MM.1S (cell line): ENCODE measurements at regions not wholly inside any gene's neighbourhood (a gene's known extent, or its start where the extent isn't known, plus 50 kb on each side); places are given as distances from the start of the nearest gene placed in this dataset.
"Not testable (repeated sequence)": the region's sequence is repeated elsewhere in the genome, so short reads cannot be mapped to it uniquely, and the experiment has no call there.

Experiments used
- DNase-seq: peaks from one replicate; pipeline ENCODE4 v3.0.0-alpha.2; 2015
- H2AFZ ChIP-seq: fragments of 300-600 bp; sonication (generic); 2 replicates; pipeline ENCODE4 v1.6.0; 2016; ENCODE audit warnings: antibody characterized with exemption, low read length
- H3F3A ChIP-seq: fragments of 300-600 bp; sonication (generic); 2 replicates; pipeline ENCODE4 v1.6.1; 2016; ENCODE audit warnings: mild to moderate bottlenecking, antibody characterized with exemption, low read length, moderate library complexity, mixed read lengths; ENCODE audit not compliant: insufficient read depth
- H3K27ac ChIP-seq: fragments of 300-600 bp; sonication (generic); 2 replicates; pipeline ENCODE4 v1.5.1; 2016; ENCODE audit warnings: mild to moderate bottlenecking, low read length
- H3K27me3 ChIP-seq: fragments of 300-600 bp; sonication (generic); replicated peaks from 2 replicates; pipeline ENCODE4 v1.6.0; 2016; ENCODE audit warnings: low read length; ENCODE audit not compliant: insufficient read depth
- H3K36me3 ChIP-seq: fragments of 300-600 bp; sonication (generic); replicated peaks from 2 replicates; pipeline ENCODE4 v1.6.1; 2016; ENCODE audit warnings: mild to moderate bottlenecking, low read length, mixed read lengths; ENCODE audit not compliant: insufficient read depth
- H3K4me1 ChIP-seq: fragments of 300-600 bp; sonication (generic); 2 replicates; pipeline ENCODE4 v1.6.1; 2016; ENCODE audit warnings: low read length, mixed read lengths
- H3K4me2 ChIP-seq: fragments of 300-600 bp; sonication (generic); 2 replicates; pipeline ENCODE4 v1.6.0; 2016; ENCODE audit warnings: low read depth, low read length
- H3K4me3 ChIP-seq: fragments of 300-600 bp; sonication (generic); 2 replicates; pipeline ENCODE4 v1.5.1; 2016; ENCODE audit warnings: low read length, mixed read lengths
- H3K79me2 ChIP-seq: fragments of 300-600 bp; sonication (generic); 2 replicates; pipeline ENCODE4 v1.6.1; 2016; ENCODE audit warnings: mixed run types, low read length, mixed read lengths
- H3K9ac ChIP-seq: fragments of 300-600 bp; sonication (generic); 2 replicates; pipeline ENCODE4 v1.6.1; 2016; ENCODE audit warnings: low read length, mixed read lengths
- H3K9me2 ChIP-seq: fragments of 300-600 bp; sonication (generic); replicated peaks from 2 replicates; pipeline ENCODE4 v1.6.1; 2016; ENCODE audit warnings: mild to moderate bottlenecking, low read length, mixed read lengths; ENCODE audit not compliant: insufficient read depth
- H3K9me3 ChIP-seq: fragments of 300-600 bp; sonication (generic); replicated peaks from 2 replicates; pipeline ENCODE4 v1.6.1; 2016; ENCODE audit warnings: mild to moderate bottlenecking, low read length, mixed read lengths; ENCODE audit not compliant: insufficient read depth
- H4K20me1 ChIP-seq: fragments of 300-600 bp; sonication (generic); 2 replicates; pipeline ENCODE4 v1.6.1; 2016; ENCODE audit warnings: mild to moderate bottlenecking, low read length, moderate library complexity, mixed read lengths; ENCODE audit not compliant: insufficient read depth
- EZH2 ChIP-seq: fragments of 300-600 bp; sonication (generic); optimal IDR thresholded peaks from 2 replicates; pipeline ENCODE3; 2017; ENCODE audit warnings: low read depth, mild to moderate bottlenecking, antibody characterized with exemption, low read length, mixed read lengths
- EZH2phosphoT487 ChIP-seq: fragments of 300-600 bp; sonication (generic); IDR thresholded peaks from 2 replicates; pipeline ENCODE4 v1.6.1; 2018; ENCODE audit warnings: antibody characterized with exemption, low read length
- TF ChIP-seq, protein P1 (sequence below): fragments of 300-600 bp; sonication (generic); IDR thresholded peaks from 2 replicates; pipeline ENCODE4 v1.5.1; 2016; ENCODE audit warnings: antibody characterized with exemption, low read length, mixed read lengths

- Histone ChIP-seq H3K36me3 (no peaks in the 10 kb centered on the region), H3K79me2 (no peaks in the 10 kb centered on the region), H3K4me1 (no peaks in the 10 kb centered on the region), H2AFZ (no peak overlapping the region), H3K4me3 (no peak overlapping the region), H3K4me2 (no peak overlapping the region), H3F3A (no peaks in the 10 kb centered on the region), H3K27me3 (no peaks in the 10 kb centered on the region), H3K27ac (no peak overlapping the region), H4K20me1 (no peaks in the 10 kb centered on the region), H3K9ac (no peak overlapping the region), H3K9me2 (no peaks in the 10 kb centered on the region), H3K9me3 (no peaks in the 10 kb centered on the region)
- TF ChIP-seq EZH2phosphoT487: no peak
- no peak for TF ChIP-seq EZH2
- TF ChIP-seq, protein P1, sequence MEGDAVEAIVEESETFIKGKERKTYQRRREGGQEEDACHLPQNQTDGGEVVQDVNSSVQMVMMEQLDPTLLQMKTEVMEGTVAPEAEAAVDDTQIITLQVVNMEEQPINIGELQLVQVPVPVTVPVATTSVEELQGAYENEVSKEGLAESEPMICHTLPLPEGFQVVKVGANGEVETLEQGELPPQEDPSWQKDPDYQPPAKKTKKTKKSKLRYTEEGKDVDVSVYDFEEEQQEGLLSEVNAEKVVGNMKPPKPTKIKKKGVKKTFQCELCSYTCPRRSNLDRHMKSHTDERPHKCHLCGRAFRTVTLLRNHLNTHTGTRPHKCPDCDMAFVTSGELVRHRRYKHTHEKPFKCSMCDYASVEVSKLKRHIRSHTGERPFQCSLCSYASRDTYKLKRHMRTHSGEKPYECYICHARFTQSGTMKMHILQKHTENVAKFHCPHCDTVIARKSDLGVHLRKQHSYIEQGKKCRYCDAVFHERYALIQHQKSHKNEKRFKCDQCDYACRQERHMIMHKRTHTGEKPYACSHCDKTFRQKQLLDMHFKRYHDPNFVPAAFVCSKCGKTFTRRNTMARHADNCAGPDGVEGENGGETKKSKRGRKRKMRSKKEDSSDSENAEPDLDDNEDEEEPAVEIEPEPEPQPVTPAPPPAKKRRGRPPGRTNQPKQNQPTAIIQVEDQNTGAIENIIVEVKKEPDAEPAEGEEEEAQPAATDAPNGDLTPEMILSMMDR: no peak
- DNase-seq: no peak
Measured at GRCh38 chr1:96524100-96524499, 197.5 kb upstream of the PTBP2 start.

DNA sequence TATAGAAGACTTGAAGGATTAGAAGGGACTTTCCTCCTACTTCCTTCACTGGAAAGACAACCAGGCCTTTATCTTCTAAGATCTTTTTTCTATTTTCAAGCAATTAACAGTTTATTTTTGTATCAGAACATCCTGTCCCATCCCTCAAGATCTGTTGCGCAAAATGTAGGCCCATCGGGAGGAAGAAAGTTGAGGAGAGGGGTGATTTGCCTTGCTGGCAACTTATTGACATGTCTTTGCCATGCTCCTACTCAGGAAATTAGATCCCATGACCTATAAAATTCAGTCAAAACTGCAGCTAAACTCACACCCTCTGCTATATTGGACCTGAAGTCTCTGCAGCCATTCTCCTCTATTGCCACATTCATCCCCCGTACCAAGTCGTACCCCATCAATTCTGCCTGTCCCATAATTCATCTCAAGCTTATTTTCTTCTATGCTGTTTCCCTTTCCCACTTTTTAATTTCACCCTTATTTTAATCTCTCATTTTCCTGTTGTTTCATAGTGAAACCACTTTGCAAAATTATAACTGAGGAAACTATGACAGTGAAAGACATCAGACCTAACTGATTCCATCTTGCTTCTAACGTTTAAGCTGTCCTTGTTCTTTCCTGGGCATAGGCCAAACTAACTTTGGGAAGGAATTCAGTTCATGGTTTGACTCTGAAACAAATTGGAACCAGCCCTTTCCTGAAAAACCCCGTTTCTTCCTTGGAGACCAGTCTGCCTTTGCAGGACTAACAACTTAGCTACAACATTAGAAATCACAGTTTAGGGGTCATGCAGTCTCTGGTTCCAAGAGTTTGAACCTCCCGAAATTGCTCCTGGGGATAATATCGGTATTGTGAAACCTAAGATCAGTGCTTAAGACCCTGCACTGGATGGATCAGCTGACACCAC lies 195.7 kb upstream of the PTBP2 start:
- Histone ChIP-seq H3F3A (no peaks in the 10 kb centered on the region), H3K9me2 (no peaks in the 10 kb centered on the region), H3K4me1 (no peaks in the 10 kb centered on the region), H3K36me3 (no peaks in the 10 kb centered on the region), H3K9ac (no peak overlapping the region), H4K20me1 (no peaks in the 10 kb centered on the region), H3K4me2 (no peak overlapping the region), H2AFZ (no peak overlapping the region), H3K9me3 (no peaks in the 10 kb centered on the region), H3K4me3 (no peak overlapping the region), H3K79me2 (no peaks in the 10 kb centered on the region), H3K27me3 (no peaks in the 10 kb centered on the region), H3K27ac (no peak overlapping the region)
- DNase-seq: no peak
- TF ChIP-seq EZH2 (no peak), EZH2phosphoT487 (no peak)
- TF ChIP-seq, protein P1: no peak

DNA sequence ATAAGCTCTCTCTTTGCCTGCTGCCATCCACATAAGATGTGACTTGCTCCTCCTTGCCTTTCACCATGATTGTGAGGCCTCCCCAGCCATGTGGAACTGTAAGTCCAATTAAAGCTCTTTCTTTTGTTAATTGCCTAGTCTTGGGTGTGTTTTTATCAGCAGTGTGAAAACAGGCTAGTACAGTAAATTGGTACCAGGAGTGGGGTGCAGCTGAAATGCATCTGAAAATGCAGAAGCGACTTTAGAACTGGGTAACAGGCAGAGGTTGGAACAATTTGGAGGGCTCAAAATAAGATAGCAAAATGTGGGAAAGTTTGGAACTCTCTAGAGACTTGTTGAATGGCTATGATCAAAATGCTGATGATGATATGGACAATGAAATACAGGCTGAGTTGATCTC lies 192.9 kb upstream of the PTBP2 start:
- not testable (repeated sequence) for H3K79me2 ChIP-seq, H3K36me3 ChIP-seq, H3K4me1 ChIP-seq, H3K9ac ChIP-seq, H2AFZ ChIP-seq, H3K9me2 ChIP-seq, H3K4me2 ChIP-seq, H4K20me1 ChIP-seq, DNase-seq, H3F3A ChIP-seq, H3K9me3 ChIP-seq, H3K4me3 ChIP-seq, H3K27me3 ChIP-seq, H3K27ac ChIP-seq

GRCh38 chr1:96533820-96534219 lies 187.8 kb upstream of the PTBP2 start:
- Histone ChIP-seq H3K27ac (no peak overlapping the region), H3K9me3 (no peaks in the 10 kb centered on the region), H4K20me1 (no peaks in the 10 kb centered on the region), H3K4me3 (no peak overlapping the region), H3K9ac (no peak overlapping the region), H3K4me1 (no peaks in the 10 kb centered on the region), H3K36me3 (no peaks in the 10 kb centered on the region), H3F3A (no peaks in the 10 kb centered on the region), H3K79me2 (no peaks in the 10 kb centered on the region), H3K27me3 (no peaks in the 10 kb centered on the region), H3K4me2 (no peak overlapping the region), H2AFZ (no peak overlapping the region), H3K9me2 (no peaks in the 10 kb centered on the region)
- DNase-seq: no peak
- TF ChIP-seq EZH2 (no peak), EZH2phosphoT487 (no peak)
- TF ChIP-seq, protein P1: no peak
